DOHH2 (cell line): ENCODE measurements at regions not wholly inside any gene's neighbourhood (a gene's known extent, or its start where the extent isn't known, plus 50 kb on each side); places are given as distances from the start of the nearest gene placed in this dataset.

ENCODE experiments used
- CTCF ChIP-seq: fragments of 200-600 bp; sonication (generic); IDR thresholded peaks from one replicate; pipeline ENCODE4 v1.5.1; 2014; ENCODE audit warnings: antibody characterized with exemption, mild to moderate bottlenecking, low read depth, low read length; ENCODE audit not compliant: poor library complexity, severe bottlenecking
- EZH2phosphoT487 ChIP-seq: fragments of 200-600 bp; sonication (generic); IDR thresholded peaks from 2 replicates; pipeline ENCODE4 v1.6.1; 2017; ENCODE audit warnings: borderline replicate concordance, mild to moderate bottlenecking, antibody characterized with exemption, low read length, moderate library complexity, mixed read lengths

DNA sequence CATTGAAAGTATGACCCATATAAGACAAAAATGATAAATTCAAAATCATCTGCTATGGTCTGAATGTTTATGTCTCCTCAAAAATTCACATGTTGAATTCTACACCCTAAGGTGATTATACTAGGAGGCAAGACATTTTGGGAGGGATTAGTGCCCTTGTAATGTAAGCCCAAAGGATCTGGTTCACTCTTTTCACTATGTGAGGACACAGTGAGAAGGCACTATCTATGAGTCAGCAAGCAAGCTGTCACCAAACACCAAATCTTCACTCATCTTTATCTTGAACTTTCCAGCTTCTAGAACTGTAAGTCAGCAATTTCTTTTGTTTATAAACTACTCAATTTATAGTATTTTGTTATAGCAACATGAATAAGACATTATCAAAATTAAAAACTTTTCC is 284.7 kb upstream of the ZC3H15 start:
- TF ChIP-seq CTCF (no peak), EZH2phosphoT487 (no peak)
